ENCODE measurements at regions not wholly inside any gene's neighbourhood (a gene's known extent, or its start where the extent isn't known, plus 50 kb on each side); places are given as distances from the start of the nearest gene placed in this dataset.

DNA sequence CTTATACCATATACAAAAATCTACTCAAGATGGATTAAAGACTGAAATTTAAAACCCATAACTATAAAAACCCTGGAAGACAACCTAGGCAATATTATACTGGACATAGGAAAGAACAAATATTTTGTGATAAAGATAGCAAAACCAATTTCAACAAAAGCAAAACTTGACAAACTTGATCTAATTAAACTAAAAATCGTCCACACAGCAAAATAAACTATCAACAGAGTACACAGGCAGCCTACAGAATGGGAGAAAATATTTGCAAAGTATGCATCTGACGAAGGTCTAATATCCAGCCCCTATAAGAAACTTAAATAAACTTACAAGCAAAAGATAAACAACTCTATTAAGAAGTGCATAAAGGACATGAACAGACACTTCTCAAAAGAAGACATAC, 240.1 kb downstream of the HGF start:
- TF ChIP-seq CTCF (IDR thresholded peaks at IDR 0.05; ENCODE audit: insufficient read depth, low read length, poor library complexity, severe bottlenecking), result no peak
- no peaks in the 10 kb centered on the region for H3K36me3 ChIP-seq (ENCODE audit: control insufficient read depth, insufficient read depth, low read length)
- no peaks in the 10 kb centered on the region for H3K27me3 ChIP-seq (replicated peaks; ENCODE audit: control insufficient read depth, insufficient read depth, low read length)
- H3K4me3 ChIP-seq (replicated peaks; ENCODE audit: low read depth, low read length), result no peak overlapping the region
- DNase-seq (ENCODE audit: extremely low read depth, insufficient read length), result no peak

DNA sequence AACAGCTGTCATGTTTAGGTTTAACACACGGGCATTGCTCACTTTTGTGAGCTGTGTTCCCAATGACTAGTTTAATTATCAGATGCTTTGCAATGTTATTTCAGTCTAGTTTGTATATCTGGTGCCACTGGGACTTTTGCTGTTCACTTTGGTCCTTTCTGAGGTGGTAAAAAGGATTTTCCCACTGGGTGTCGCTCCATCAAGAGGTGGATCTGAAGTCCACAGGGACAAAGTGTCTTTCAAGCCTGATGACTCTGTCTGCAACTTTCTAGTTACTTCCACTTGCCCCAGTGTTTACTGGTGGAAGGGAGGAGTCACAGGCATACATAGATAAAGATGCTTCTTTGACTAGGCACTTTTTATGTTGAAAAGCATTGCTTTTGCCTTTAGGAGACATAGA, 242.2 kb downstream of the HGF start:
- DNase-seq (ENCODE audit: extremely low read depth, insufficient read length), result no peak
- no peaks in the 10 kb centered on the region for H3K36me3 ChIP-seq (ENCODE audit: control insufficient read depth, insufficient read depth, low read length)
- no peaks in the 10 kb centered on the region for H3K27me3 ChIP-seq (replicated peaks; ENCODE audit: control insufficient read depth, insufficient read depth, low read length)
- peak; percentile 9 for TF ChIP-seq CTCF (IDR thresholded peaks at IDR 0.05; ENCODE audit: insufficient read depth, low read length, poor library complexity, severe bottlenecking)
- no peak overlapping the region for H3K4me3 ChIP-seq (replicated peaks; ENCODE audit: low read depth, low read length)

DNA sequence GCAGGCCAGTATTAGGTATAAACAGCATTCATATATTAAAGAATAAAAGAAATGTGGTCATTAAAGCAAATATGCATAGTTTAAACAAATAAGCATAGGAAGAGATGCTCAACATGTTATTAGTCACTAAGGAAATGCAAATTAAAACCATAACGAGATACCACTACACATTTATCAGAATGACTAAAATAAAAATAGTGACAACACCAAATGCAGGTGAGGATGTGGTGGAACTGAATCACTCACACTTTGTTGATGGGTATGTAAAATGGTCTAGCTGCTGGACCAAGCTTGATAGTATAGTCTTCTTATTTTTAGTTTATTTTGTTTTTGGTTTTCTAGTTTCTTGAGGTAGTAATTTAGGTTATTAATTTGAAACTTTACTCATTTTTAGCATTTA, 242.9 kb downstream of the HGF start:
- DNase-seq (ENCODE audit: extremely low read depth, insufficient read length), result no peak
- no peaks in the 10 kb centered on the region for H3K36me3 ChIP-seq (ENCODE audit: control insufficient read depth, insufficient read depth, low read length)
- no peaks in the 10 kb centered on the region for H3K27me3 ChIP-seq (replicated peaks; ENCODE audit: control insufficient read depth, insufficient read depth, low read length)
- no peak for TF ChIP-seq CTCF (IDR thresholded peaks at IDR 0.05; ENCODE audit: insufficient read depth, low read length, poor library complexity, severe bottlenecking)
- no peak overlapping the region for H3K4me3 ChIP-seq (replicated peaks; ENCODE audit: low read depth, low read length)

DNA sequence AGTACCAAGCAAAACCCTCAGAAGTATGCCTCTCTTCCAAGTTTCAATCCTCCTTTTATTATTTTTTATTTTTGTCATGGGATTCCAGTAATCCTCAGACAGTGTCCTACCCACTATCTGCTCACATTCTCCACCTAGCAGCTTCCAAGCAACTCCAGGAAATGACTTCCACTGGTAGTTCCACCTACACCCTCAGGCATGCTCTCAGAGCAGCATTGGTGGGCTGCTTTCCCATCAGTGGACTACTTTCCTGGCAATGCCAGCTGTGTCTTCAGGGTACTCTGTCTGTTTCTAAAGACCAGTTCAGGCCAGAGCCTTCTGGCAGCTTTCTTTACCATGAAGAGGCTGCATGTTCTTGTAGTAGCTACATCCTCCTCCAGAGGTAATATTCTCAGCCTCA, 244.0 kb downstream of the HGF start:
- Histone ChIP-seq H3K4me3 (replicated peaks; ENCODE audit: low read depth, low read length) (no peak overlapping the region), H3K36me3 (ENCODE audit: control insufficient read depth, insufficient read depth, low read length) (no peaks in the 10 kb centered on the region), H3K27me3 (replicated peaks; ENCODE audit: control insufficient read depth, insufficient read depth, low read length) (no peaks in the 10 kb centered on the region)
- no peak for DNase-seq (ENCODE audit: extremely low read depth, insufficient read length)
- no peak for TF ChIP-seq CTCF (IDR thresholded peaks at IDR 0.05; ENCODE audit: insufficient read depth, low read length, poor library complexity, severe bottlenecking)

DNA sequence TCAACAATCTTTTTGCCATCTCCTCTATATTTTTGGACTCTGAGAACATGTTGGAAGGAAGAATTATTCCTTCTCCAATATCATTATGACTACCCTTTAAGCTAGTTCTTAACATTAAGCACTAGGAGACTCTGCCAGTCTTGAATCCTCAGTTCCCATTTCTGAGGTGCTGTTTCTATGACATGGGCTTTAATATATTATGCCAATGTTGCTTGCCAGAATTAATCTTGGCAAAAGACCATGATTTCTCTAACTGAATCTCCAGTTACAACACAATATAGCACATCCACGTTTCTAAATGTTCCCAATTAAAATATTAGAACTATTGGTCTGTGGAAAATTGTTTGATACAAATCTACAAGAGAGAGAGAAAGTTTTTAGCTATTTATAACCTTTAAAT, 250.0 kb downstream of the HGF start:
- H3K27me3 ChIP-seq (replicated peaks; ENCODE audit: control insufficient read depth, insufficient read depth, low read length), result no peaks in the 10 kb centered on the region
- no peak overlapping the region for H3K4me3 ChIP-seq (replicated peaks; ENCODE audit: low read depth, low read length)
- no peak for DNase-seq (ENCODE audit: extremely low read depth, insufficient read length)
- no peaks in the 10 kb centered on the region for H3K36me3 ChIP-seq (ENCODE audit: control insufficient read depth, insufficient read depth, low read length)
- TF ChIP-seq CTCF (IDR thresholded peaks at IDR 0.05; ENCODE audit: insufficient read depth, low read length, poor library complexity, severe bottlenecking), result no peak

DNA sequence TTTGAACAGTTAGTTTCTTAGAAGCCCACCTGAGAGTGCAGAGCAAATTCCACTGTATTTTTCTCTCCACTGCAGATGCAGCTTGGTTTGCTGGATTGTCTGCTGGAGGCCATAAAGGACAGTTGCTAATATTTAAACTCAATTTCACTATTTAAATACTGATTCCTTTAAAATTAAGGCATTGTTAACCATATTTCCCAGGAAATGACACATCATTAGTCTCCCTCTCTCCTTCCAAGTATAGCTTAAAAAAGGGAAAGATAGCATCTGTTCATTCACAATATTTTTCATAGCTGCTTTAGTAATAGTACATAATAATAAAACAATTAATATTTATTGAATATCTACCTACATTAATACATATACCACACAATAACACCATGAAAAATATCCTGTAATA, 252.9 kb downstream of the HGF start:
- Histone ChIP-seq H3K36me3 (ENCODE audit: control insufficient read depth, insufficient read depth, low read length) (no peaks in the 10 kb centered on the region), H3K27me3 (replicated peaks; ENCODE audit: control insufficient read depth, insufficient read depth, low read length) (no peaks in the 10 kb centered on the region), H3K4me3 (replicated peaks; ENCODE audit: low read depth, low read length) (no peak overlapping the region)
- TF ChIP-seq CTCF (IDR thresholded peaks at IDR 0.05; ENCODE audit: insufficient read depth, low read length, poor library complexity, severe bottlenecking), result no peak
- DNase-seq (ENCODE audit: extremely low read depth, insufficient read length), result no peak

All from GM06990 (cell line).